CD4-positive, alpha-beta T cell treated with Interleukin-15 for 4 hours (primary cell): ENCODE measurements at regions not wholly inside any gene's neighbourhood (a gene's known extent, or its start where the extent isn't known, plus 50 kb on each side); places are given as distances from the start of the nearest gene placed in this dataset.

ENCODE experiments used
- DNase-seq: peaks from one replicate; pipeline ENCODE4 v3.0.0-alpha.2; 2020; ENCODE audit warnings: low spot score

DNA sequence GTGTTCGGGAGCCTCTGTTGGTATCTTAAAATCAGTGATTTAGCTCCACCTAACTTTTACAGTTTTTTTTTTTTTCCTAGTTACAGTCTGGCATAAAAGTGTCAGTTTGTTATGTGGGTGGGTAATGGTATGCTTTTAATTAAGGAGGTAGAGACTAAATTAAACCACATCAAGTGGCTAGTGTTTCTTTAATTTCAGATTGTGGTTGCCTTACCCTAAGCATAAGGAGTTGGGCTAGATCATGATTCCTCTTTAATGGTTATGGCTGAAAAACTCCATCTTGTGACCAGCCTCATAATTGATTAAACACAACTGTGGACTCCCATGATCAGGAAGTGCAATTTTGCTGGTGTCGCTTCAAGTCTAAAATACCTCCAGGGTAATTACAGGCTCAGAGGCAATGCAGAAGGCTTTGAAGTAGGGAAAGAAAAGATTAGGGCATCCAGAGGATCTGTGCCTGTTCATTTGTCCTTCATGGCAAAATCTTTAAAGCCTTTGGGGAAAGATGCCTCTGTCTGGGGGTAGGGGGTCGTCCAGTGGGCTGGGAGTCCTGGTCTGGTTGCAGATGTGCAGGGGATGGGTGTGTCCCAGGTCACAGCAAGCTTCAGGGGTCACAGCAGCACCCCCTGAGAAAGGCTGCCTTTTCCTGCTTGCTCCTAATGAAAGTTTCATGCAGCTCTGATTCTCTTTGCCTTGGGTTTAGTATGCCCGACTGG lies 579.2 kb downstream of the BCL11A start:
- no peak for DNase-seq

DNA sequence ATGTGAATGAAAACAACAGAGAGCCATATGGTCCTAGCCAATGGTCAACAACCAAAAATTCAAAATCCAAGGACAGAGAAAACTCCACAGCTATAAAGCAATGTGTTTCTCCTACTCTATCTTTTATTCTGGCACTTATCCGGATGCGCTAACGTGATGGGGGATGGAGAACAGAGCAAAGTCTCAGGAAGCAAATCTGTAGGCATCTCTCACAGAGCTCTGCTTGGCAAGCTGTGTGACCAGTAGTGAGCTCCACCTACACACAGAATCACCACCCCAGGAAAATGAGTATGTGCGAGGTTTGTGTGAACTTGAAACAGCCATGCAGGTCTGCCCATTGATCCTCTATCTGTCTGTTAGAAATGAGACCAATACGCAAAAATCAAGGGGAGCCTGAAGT lies 584.3 kb downstream of the BCL11A start:
- no peak for DNase-seq

DNA sequence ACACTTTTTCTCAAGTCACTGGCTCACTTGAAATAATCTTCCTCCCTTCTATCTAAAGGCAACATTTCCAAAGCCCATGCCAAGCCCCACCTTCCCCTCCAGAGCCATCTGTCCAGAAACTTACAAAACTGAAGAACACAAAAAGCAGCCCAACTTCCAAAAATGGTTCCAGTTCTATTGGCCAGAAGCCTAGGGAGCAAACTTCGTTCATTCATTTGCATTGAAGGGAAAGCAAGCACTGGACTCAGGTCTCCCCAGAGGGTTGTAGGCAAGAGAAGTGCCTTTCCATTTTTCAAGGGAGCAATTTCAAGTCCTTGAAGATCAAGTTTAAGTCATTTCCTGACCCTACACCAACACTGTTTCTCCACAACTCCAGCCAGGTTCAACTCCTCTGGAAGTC lies 585.0 kb downstream of the BCL11A start:
- DNase-seq, result no peak

DNA sequence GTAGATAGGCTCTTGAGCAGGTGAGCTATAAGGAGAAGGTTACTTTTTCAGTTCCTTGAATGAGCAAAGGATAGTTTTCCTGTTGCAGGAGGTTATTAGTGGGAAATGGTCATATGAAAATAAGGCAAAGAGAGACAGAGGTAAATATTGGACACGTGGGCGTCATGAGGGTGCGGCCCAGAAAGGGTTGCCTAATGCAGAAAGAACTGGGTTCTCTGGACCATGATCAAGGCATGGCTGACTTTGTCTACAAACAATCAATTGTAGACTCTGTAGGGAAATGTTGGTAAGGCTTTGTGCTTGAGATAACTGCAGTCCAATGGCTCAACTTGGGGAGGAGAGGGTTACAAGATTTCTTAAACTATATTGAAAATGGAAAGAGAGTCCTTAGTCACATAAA lies 585.8 kb downstream of the BCL11A start:
- DNase-seq, result no peak

DNA sequence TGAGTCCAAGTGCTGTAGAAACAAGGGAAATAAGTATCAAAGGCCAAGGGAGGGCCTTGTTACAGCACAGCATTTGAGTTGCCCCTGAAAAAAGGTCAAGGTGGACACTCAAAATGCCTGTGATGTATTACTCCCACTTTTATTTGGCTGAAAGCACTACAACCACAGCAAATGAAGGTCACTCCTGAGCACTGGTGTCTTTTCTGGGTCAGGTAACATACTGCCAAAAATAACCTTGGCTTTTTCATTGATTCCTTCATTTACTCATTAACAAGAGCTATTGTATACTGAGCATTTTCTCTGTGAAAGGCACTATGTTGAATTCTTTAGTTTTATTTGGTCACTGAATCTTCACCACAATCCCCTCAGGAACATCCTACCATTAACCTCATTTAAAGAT lies 590.3 kb downstream of the BCL11A start:
- no peak for DNase-seq

DNA sequence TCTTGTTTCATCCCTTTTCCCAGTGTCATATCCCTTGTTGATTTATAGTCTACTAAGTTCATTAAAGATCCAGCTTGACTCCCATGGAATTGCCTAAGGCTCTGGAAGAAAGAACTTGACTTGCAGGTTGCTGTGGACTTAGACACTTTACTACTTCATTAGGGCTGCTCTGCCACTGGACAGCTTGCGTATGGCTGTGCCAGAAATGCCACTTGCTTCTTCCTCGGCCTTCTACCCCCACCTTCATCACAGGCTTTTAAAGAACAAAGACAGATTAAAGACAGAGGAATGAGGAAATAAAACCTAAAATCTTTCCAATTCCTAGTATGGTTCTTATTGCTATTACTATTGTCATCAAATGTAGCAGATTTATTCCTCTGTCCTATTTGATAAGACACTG lies 591.7 kb downstream of the BCL11A start:
- no peak for DNase-seq

DNA sequence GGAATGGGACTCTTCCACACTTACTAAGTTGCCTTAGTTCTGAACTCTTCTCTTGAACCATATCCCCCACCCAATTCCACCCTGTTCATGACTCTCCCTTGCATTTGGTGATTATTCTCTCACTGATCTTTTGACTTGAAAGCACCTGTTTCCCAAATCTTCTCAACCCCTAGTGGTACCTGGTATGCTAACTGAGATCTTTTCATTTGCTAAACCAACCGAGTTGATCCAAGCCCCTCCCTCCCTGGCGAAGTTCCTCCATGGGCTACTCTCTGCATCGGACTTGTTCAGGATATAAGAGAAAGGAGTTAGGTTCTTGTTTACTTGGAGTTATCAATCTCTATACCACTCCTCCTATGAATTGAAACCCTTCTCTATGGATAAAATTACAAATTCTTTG lies 593.5 kb downstream of the BCL11A start:
- DNase-seq, result no peak

DNA sequence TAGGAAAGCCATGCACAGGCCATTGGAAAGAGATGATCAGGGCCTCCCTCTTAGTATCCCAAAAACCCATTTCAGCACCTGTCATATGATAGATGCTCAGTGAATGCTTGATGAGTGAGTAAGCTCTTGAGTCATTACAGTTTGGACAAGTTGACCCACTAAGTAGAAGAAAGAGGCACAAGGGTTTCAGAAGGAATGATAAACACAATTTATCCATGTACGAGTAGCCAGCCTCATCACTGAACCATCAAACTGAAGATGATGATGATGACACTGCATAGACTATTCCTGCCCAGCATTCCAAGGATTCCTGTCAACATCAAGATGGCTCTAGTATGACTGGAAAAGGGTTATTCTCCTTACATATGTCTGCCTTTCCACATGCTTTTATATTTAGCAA lies 596.0 kb downstream of the BCL11A start:
- DNase-seq, result no peak

DNA sequence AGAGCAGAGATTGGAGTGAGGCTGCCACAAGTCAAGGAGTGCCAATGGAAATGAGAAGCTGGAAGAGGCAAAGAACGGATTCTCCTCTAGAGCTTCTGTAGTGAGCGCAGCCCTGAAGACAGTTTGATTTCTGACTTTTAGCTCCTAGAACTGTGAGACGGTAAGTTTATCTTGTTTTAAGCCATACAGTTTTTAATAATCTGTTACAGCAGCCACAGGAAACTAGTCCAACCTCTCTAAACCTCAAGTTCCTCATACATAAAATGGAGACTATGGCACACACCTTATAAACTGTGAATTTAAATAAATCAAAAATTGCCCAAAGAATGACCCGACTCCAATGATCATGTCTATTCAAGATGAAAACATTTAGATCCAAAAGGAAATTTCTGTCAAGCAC lies 596.5 kb downstream of the BCL11A start:
- DNase-seq, result no peak

DNA sequence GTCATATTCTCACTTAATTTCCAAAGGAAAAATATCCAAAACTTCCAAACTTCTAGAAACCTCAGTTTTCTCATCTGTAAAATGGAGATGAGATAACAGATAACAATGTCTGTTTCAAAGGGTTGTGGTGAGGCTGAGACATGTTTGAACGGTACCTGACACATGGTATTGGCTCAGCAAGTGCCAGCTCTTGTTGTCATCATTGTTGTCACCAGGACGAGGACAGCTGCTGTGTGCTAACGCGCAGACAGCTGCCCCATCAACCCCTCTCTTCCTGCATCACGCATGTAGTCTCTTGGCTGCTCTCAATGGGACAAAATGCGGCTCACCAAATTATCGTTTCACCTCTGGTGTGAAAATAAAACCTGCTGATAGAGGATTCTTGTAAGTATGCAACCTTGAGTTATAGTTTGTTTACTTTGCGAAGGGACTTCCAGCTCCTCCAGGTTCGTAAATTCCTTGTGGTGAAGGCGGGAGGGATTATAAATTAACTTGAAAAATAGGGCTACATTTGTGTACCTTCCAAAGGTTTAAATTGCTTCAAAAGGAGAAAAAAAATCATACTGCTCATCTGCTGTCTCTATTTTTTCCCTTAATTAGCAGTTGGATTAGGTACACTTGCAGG lies 605.4 kb downstream of the BCL11A start:
- no peak for DNase-seq

DNA sequence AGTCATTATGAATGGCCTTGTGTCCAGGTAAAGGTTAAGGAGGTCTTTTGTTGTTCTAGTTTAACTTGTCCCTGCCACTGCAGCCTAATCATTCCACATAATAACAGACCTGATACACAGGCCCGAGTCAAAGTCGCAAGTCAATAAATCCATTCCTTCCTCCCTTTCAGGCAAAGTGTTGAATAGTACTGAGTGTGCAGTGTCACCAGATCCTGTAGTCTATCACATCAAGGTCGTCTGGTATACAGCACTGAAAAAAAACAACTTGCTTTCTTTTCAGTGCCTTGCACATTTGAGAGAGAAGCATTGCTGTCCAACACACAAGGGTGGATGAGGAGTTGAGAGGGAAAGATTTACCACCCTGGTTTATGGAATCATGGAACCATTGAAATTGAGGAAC lies 606.2 kb downstream of the BCL11A start:
- no peak for DNase-seq

DNA sequence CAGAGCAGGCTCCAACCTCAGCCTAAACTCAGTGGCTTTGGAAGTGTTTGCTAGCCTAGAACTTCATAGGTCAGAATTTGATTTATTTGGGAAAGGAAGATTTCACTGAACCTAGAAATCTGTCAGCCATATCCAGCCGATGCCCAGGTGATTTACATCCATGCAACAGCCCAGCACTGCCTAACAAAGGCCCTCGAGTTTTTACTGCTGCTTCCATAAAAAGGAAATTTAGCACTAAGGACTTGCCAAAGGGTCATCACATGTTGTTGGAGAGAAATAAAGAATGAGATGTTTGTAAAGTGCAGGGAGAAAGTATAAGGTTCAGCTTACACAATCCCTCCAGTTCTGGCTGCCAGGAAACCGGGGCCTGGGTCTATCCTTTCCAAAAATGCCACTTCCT lies 614.2 kb downstream of the BCL11A start:
- DNase-seq, result no peak

DNA sequence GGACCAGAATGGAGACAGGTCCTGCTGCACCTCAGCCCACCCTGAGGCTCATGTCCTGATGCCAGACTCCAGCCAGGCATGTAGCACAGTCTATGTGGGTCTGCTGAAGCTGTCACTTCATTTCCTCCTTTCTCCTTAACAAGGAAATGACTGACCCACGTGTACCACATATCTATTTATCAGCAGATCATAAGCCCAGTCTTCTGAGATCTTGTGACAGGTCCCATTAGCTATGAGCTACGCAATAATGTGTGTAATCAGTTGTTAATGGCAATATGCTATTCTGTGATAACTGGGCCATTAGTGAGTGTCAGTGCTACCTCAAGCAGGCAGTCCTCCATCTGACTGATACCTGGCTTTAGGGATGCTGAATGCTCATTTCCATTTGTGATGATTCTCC lies 615.3 kb downstream of the BCL11A start:
- DNase-seq, result no peak

DNA sequence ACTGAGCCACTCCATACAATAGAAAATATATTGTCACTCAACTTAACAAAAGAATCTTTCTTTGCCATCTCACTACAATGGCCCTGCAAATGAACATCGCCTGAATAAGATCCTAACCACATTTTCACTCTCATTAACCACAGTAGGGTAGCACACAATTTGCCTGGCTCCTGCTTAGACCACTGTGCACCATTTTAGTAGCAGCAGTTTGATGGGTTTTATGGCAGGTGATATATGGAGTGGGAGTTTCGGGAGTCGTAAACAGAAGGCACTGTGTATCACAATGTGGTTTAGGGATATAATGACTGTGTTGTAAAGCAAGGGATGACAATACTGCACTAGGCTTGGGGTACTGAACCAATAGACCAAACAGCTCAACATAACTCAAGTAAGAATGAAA lies 617.4 kb downstream of the BCL11A start:
- DNase-seq, result no peak

DNA sequence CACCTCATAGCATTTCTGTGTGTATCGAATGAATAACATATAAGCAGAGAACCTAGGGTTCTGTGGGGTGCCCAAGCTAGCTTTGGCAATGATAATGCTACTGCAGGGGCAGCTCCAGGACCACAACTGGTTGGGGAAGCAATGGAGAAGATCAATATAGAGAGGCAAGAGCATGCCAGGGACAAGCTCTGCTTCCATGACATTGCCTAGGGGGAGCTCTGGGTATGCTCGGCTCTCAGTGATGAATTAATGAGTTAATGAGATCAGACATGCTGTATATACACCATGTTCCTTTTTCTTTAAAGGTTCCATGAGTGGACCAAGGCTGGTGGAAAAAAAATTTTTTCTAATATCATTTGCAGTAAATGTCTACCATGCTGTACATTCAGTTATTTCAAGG lies 618.4 kb downstream of the BCL11A start:
- no peak for DNase-seq

DNA sequence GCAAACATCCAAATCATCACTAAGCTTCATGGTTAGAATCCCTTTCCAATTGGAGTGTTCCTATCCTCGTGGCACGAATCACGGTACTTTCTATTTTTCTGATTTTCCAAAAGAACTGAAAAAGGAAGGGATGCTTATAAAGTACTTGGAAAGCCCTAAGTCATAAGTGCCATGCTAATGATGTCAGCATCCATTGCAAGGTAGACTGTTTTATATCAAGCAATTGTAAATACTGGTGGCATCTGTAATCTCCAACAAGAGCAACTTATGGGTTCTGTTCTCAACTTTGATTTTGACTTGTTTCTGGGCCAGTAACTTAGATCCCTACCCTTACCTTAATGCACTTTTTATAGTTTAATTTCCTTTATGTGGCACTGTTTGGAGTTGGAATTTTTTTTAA lies 619.5 kb downstream of the BCL11A start:
- DNase-seq, result no peak

DNA sequence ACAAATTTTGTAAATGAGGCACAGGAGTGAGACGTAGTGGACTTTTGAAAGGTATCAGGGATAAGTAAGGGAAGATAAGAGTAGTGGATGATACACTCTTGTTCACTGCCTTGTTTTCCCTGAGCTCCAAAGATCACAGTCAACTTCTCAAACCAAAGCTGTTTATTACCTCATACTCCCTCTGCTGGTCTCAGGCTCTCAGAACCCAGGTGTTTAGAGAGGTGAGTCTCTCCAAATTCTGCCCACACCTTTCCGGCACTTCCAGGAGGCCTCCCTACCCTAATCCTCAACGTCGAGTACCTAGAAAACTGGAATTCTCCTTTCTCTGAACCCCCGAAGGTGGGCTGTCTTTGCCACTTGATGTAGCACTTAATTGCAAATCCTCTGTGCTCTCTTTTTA lies 621.1 kb downstream of the BCL11A start:
- no peak for DNase-seq

DNA sequence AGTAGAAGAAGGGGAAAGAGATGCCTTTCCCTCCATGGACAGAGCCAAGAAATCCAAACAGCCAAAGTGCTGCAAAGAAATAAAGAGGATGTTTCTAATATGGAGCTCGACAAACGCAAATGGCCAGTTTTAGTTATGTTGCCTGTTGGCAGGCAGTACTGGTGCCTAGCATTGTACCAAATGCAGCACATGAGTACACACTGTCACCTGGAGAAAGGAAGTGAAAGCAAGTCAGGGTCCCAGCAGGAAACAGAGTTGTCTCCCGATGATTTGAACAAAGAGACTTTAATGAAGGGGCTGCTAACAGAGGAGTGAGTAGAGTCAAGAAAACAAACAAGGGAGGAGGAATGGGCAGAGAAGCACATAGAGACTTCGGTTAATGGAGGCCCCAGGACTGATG lies 623.0 kb downstream of the BCL11A start:
- DNase-seq, result no peak

DNA sequence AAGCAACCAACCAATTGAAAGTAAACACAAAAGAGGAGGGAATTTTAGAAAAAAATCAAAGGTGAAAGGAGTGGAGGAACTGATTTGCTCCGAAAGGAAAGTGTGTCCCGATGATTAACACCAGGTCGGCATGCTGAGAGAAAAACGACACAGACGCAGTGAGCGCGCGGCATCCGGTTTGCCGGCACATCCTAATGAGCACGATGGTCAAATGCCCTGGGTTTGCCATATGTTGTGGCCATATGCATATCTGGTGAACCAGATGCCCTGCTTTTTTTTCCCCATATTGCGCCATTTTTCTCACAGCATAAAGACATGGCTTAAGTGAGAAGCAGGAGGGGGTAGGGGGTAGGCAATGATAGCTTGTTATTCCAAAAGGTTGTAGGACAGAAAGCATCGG lies 626.7 kb downstream of the BCL11A start:
- no peak for DNase-seq

DNA sequence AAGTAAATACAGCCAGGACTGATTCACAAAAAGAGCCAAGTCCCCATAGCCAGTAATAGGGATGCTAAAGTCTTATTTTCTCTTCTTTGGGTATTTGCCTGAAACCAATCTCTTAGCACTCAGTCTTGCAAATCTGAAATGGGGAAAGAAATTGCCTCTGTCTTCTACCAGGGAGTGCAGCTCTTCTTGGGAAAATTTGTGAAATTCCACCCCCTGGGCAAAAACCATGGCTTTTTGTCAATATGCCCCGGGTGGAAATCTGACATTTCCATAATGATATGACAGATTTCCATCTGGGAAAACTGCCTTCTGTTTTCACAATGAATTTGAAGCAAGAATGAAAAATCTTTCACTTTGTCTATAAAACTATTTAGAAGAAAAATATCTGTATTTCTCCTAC lies 628.1 kb downstream of the BCL11A start:
- no peak for DNase-seq

DNA sequence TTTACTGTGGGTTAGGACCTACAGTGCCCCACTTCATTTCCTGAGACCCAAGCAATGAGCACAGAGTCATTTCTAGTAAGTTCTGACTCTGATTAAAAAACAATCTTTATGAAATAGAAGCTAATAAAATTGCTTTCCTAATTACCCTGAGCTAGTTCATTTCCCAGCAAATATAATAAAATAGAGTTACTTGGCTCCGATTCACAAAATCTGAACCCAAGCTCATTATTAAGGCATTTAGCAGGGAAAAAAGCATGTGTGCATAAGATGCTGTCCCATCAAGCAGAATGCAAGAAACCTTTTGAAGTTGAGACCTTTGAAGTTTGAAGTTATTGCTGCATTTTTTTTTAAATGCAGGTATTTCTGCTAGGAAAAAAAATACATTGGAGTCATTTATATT lies 629.1 kb downstream of the BCL11A start:
- DNase-seq, result no peak

DNA sequence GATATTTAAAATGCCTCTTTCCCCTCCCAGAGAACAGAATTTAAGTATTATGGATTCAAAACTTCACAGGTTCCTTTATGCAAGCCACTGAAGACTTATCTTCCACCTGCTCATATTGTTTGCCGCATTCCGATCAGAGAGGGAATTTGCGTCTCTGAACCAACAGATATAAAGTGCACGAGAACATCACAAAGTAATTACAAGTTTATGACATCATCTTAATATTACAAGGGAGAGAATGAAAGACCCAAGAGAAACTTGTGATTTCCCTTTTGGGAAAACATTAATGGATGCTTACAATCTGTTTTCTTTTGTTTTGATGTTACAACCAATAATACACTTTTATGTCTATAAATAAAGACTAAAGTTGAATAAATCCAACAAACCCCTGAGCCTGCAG lies 631.0 kb downstream of the BCL11A start:
- no peak for DNase-seq

DNA sequence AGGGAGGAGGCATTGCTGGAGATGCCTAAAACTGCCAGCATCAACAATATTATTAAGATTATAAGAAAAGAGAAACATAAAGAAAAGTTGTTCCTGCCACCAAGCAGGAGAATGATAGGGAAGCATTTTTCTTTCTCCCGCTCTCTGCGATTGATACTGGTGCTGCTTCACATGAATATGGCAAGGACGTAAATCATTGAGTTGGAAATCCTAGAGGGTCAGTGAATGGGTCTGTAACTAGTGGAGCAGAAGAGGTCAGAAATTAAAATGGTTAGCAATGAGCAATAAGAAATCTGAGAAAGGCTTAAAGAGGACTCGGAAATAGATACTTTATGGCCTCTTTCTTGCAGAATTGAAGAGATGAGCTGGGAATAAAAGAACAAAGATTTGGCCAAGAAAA lies 631.7 kb downstream of the BCL11A start:
- no peak for DNase-seq

DNA sequence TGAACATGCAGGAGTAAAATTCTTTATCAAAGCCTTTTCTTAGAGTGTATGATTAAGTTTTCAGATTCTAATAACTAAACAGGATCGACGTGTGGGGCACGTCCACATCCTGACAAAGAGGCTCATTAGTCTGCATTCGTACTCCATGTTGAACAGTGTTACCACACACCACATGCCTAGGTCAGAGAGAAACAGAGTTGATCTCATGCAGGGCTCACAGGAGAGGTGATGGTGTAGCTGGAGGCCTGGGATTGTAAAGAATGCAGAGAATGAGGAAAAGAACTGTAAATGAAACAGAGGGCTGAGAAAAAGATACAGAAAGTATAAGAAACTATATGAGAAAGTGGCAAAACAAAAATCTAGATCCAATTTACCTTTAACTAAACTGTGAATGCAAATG lies 632.5 kb downstream of the BCL11A start:
- no peak for DNase-seq
